ENCODE measurements at regions not wholly inside any gene's neighbourhood (a gene's known extent, or its start where the extent isn't known, plus 50 kb on each side); places are given as distances from the start of the nearest gene placed in this dataset.

DNA sequence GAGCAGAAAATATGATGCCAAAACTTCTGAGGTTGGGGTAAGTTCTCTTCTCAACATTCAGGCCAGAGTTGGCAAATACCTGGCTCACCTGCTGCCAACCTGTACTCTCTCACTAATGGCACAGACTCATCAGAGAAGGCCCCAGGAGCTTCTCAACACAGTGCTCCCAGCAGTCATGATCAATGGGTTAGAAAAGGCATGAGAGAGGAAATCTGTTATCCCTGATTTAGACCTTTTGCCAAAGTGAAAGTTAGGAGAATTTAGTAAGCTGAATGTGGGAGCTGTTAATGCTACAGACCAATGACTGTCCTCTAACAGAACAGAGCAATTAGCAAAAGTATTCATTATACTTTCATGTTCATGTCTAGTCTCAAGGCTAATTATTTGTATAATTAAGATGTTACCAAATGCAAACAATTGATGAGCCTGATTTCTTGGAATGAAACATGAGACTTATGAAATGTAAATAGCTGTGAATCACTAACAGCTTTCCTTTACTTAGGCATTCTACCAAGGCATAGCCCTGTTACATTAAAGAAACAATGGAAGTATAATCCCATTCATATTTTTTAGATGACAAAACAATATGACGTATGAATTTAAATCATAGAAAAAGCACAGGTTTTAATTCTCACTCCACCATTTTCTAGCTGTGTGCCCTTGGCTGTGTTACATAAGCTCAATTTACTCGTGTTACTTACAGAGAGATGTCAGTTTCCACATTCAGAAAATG, 68.7 kb upstream of the MARCHF10 start:
- Histone ChIP-seq H3K27ac (ENCODE audit: low read depth in 1 of 2, low read length in 2 of 2) (no peak overlapping the region), H3K9ac (ENCODE audit: low read depth in 1 of 2, low read length in 2 of 2) (no peak overlapping the region), H3K27me3 (ENCODE audit: control insufficient read depth in 4 of 4, insufficient read depth in 4 of 4, low read length in 3 of 4) (peaks cover 0 to 3% (median 0%) of the 10 kb centered on the region in 4 donors), H3K4me3 (ENCODE audit: low read depth in 1 of 3, low read length in 3 of 3) (no peak overlapping the region), H3K36me3 (ENCODE audit: control insufficient read depth in 4 of 4, insufficient read depth in 3 of 4, low read depth in 1 of 4, low read length in 3 of 4) (no peaks in the 10 kb centered on the region), H3K4me1 (ENCODE audit: control insufficient read depth in 4 of 4, insufficient read depth in 4 of 4, low read length in 3 of 4) (no peaks in the 10 kb centered on the region), H3K9me3 (ENCODE audit: control insufficient read depth in 4 of 4, low read length in 3 of 4) (peaks cover 0 to 5% (median 0%) of the 10 kb centered on the region in 4 donors)
- TF ChIP-seq EGR1 (IDR thresholded peaks at IDR 0.05; ENCODE audit: low read depth in 2 of 2): no peak
- TF ChIP-seq NR2F2 (IDR thresholded peaks at IDR 0.05): no peak
- no peak for TF ChIP-seq HNF4G (IDR thresholded peaks at IDR 0.05)
- TF ChIP-seq, protein P1, sequence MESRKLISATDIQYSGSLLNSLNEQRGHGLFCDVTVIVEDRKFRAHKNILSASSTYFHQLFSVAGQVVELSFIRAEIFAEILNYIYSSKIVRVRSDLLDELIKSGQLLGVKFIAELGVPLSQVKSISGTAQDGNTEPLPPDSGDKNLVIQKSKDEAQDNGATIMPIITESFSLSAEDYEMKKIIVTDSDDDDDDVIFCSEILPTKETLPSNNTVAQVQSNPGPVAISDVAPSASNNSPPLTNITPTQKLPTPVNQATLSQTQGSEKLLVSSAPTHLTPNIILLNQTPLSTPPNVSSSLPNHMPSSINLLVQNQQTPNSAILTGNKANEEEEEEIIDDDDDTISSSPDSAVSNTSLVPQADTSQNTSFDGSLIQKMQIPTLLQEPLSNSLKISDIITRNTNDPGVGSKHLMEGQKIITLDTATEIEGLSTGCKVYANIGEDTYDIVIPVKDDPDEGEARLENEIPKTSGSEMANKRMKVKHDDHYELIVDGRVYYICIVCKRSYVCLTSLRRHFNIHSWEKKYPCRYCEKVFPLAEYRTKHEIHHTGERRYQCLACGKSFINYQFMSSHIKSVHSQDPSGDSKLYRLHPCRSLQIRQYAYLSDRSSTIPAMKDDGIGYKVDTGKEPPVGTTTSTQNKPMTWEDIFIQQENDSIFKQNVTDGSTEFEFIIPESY (IDR thresholded peaks at IDR 0.05): no peak
- no peak for TF ChIP-seq CTCF (IDR thresholded peaks at IDR 0.05; ENCODE audit: low read depth, low read length, missing input control)
- no peak for TF ChIP-seq FOXA1 (IDR thresholded peaks at IDR 0.05)
- no peak for TF ChIP-seq RXRA (IDR thresholded peaks at IDR 0.05)
- no peak for TF ChIP-seq HNF4A (conservative IDR thresholded peaks at IDR 0.05)
- TF ChIP-seq YY1 (IDR thresholded peaks at IDR 0.05): no peak
- TF ChIP-seq GABPA (IDR thresholded peaks at IDR 0.05 in 1 of 2, conservative IDR thresholded peaks at IDR 0.05 in 1 of 2): no peak
- WGBS: 85% methylated on average over 2 of the region's 2 CpGs
- DNase-seq (ENCODE audit: low spot score): no peak

GRCh38 chr17:62876063-62876462, 67.9 kb upstream of the MARCHF10 start:
- WGBS: 88% methylated on average over 2 of the region's 2 CpGs
- DNase-seq (ENCODE audit: low spot score): no peak
- no peak overlapping the region for H3K4me3 ChIP-seq (ENCODE audit: low read depth in 1 of 3, low read length in 3 of 3)
- H3K9me3 ChIP-seq (ENCODE audit: control insufficient read depth in 4 of 4, low read length in 3 of 4): peaks cover 0 to 5% (median 0%) of the 10 kb centered on the region in 4 donors
- H3K27me3 ChIP-seq (ENCODE audit: control insufficient read depth in 4 of 4, insufficient read depth in 4 of 4, low read length in 3 of 4): peaks cover 0 to 3% (median 0%) of the 10 kb centered on the region in 4 donors
- H3K9ac ChIP-seq (ENCODE audit: low read depth in 1 of 2, low read length in 2 of 2): no peak overlapping the region
- no peaks in the 10 kb centered on the region for H3K4me1 ChIP-seq (ENCODE audit: control insufficient read depth in 4 of 4, insufficient read depth in 4 of 4, low read length in 3 of 4)
- H3K27ac ChIP-seq (ENCODE audit: low read depth in 1 of 2, low read length in 2 of 2): no peak overlapping the region
- no peaks in the 10 kb centered on the region for H3K36me3 ChIP-seq (ENCODE audit: control insufficient read depth in 4 of 4, insufficient read depth in 3 of 4, low read depth in 1 of 4, low read length in 3 of 4)
- TF ChIP-seq HNF4A (conservative IDR thresholded peaks at IDR 0.05) (no peak), GABPA (IDR thresholded peaks at IDR 0.05 in 1 of 2, conservative IDR thresholded peaks at IDR 0.05 in 1 of 2) (no peak), SP1 (IDR thresholded peaks at IDR 0.05) (no peak), EGR1 (IDR thresholded peaks at IDR 0.05; ENCODE audit: low read depth in 2 of 2) (no peak), JUND (IDR thresholded peaks at IDR 0.05) (no peak), FOXA1 (IDR thresholded peaks at IDR 0.05) (no peak), RXRA (IDR thresholded peaks at IDR 0.05) (no peak), TAF1 (conservative IDR thresholded peaks at IDR 0.05) (no peak), CTCF (IDR thresholded peaks at IDR 0.05; ENCODE audit: low read depth, low read length, missing input control) (no peak), FOXA2 (IDR thresholded peaks at IDR 0.05) (no peak), RAD21 (IDR thresholded peaks at IDR 0.05) (no peak), HNF4G (IDR thresholded peaks at IDR 0.05) (no peak), REST (IDR thresholded peaks at IDR 0.05) (no peak), NR2F2 (IDR thresholded peaks at IDR 0.05) (no peak), YY1 (IDR thresholded peaks at IDR 0.05) (no peak)
- TF ChIP-seq, protein P1 (IDR thresholded peaks at IDR 0.05): no peak
- TF ChIP-seq, protein P2, sequence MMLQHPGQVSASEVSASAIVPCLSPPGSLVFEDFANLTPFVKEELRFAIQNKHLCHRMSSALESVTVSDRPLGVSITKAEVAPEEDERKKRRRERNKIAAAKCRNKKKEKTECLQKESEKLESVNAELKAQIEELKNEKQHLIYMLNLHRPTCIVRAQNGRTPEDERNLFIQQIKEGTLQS (IDR thresholded peaks at IDR 0.05): no peak
- TF ChIP-seq, protein P3, sequence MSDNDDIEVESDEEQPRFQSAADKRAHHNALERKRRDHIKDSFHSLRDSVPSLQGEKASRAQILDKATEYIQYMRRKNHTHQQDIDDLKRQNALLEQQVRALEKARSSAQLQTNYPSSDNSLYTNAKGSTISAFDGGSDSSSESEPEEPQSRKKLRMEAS (IDR thresholded peaks at IDR 0.05): no peak
